Pancreas (tissue), 10 donors: ENCODE measurements at regions not wholly inside any gene's neighbourhood (a gene's known extent, or its start where the extent isn't known, plus 50 kb on each side); places are given as distances from the start of the nearest gene placed in this dataset.

Source experiments
- ATAC-seq, 4 donors: fragments of 200-7000 bp; cut with Tn5 transposase; one replicate each; pipeline versions ENCODE4 v1.8.0 to v1.9.1; 2020; ENCODE audit warnings: mild to moderate bottlenecking in 4 of 4, moderate library complexity in 4 of 4
- DNase-seq, 6 donors: peaks; one replicate each; pipeline ENCODE4 v3.0.0-alpha.2; 2020
- FAIRE-seq: peaks from 2 replicates; lab custom pipeline; 2012; peaks lifted over from hg19 to GRCh38; lab: Jason Lieb, UNC
- H3K27ac ChIP-seq, 4 donors: fragments of 200-600 bp; sonication (generic); 1 replicate in 3 of 4; 2 replicates in 1 of 4; pipeline versions ENCODE4 v1.5.0 to v1.8.0; 2020
- H3K27me3 ChIP-seq, 4 donors: fragments of 200-600 bp; one replicate each; pipeline ENCODE4 v1.8.0; 2021
- H3K36me3 ChIP-seq, 3 donors: fragments of 200-600 bp; sonication (generic) in 1 of 3; one replicate each; pipeline versions ENCODE4 v1.5.0 to v1.8.0; 2020 to 2021
- H3K4me1 ChIP-seq, 3 donors: fragments of 200-600 bp; one replicate each; pipeline ENCODE4 v1.8.0; 2021
- H3K4me3 ChIP-seq, 4 donors: fragments of 200-600 bp; sonication (generic) in 2 of 4; one replicate each; pipeline versions ENCODE4 v1.5.0 to v1.8.0; 2020 to 2021
- H3K9me3 ChIP-seq, 4 donors: fragments of 200-600 bp; one replicate each; pipeline ENCODE4 v1.8.0; 2021
- WGBS, 2 donors: extraction: QIAGEN DNeasy Blood & Tissue Kit; methylation state at CpG; one replicate each; pipeline ENCODE4 v1.1.7; 2013; 5-methylcytosine and 5-hydroxymethylcytosine counted together
- intact Hi-C, 3 donors: fragments of 100-400 bp; cut with DNase I; formaldehyde crosslinking; loops; one replicate each; pipeline versions ENCODE4 v1.11.1 to v1.14.2; 2022
- TF ChIP-seq, protein P1 (sequence below), 4 donors: fragments of 200-600 bp; sonication (generic) in 3 of 4; IDR thresholded peaks; one replicate each; pipeline versions ENCODE4 v1.5.0 to v1.8.0; 2021; ENCODE audit warnings: antibody characterized with exemption in 4 of 4
- donor health status: healthy with polysubstance abuse.
- donor health status: DM: no; HTN: no; CAD: no; lungs with moderate emphysema.
- donor health status: DM: no; HTN: no; CAD: no.
- donor health status: control.
- donor health status: control.
- donor health status: Bipolar disorder and iron deficiency.
- donor health status: DM: yes; HTN: yes; CAD: no.
- donor health status: DM: no; HTN: no; CAD: no.
- donor health status: DM: no; HTN: no; CAD: no.
- donor health status: DM: yes; HTN: yes; CAD: no.

DNA sequence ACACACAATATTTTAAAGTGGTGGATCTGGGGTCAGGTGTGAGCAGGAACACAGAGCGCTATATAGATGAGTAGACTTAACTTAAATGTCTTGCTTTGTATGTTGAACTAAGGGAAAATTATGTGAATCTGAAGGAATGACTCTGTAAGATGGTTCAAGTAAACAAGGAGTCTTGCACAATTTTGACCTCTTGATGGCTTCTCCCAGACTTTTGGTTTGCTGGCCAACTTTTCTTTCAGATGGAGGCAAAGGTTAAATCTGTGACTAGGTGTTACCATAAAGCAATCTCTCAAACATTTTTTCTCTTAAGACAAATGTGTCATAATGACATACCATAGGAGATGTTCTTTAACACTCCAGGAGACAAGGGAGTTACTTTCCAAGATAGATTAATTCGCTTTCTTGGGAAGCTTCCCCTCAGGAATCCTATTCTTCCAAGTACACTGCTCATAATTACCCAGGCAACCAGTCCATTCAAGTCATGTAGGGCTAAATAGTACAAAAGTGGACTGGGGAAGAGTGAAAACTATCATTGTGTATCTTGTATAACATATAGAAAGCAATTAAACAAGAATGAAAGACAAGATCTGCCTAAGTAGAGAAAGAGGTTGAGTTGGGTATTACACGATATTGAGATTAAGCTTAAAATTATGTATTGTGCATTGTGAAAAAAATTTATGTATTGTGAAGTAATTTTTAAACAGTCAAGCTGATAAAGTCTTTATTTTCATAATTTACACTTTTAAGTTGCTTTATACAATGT is 60.3 kb upstream of the SLC27A6 start:
- DNase-seq (no peak), FAIRE-seq (no peak), ATAC-seq (no peak)
- Histone ChIP-seq H3K4me1 (no peaks in the 10 kb centered on the region), H3K27ac (no peak overlapping the region), H3K36me3 (no peaks in the 10 kb centered on the region), H3K4me3 (no peak overlapping the region), H3K27me3 (no peaks in the 10 kb centered on the region), H3K9me3 (no peaks in the 10 kb centered on the region)
- intact Hi-C loops = loop anchor here in 1 of 3 donors (10.0 kb wide), 1 partner anchor 860 kb away; no protein-coding TSS in a partner anchor
- TF ChIP-seq, protein P1, sequence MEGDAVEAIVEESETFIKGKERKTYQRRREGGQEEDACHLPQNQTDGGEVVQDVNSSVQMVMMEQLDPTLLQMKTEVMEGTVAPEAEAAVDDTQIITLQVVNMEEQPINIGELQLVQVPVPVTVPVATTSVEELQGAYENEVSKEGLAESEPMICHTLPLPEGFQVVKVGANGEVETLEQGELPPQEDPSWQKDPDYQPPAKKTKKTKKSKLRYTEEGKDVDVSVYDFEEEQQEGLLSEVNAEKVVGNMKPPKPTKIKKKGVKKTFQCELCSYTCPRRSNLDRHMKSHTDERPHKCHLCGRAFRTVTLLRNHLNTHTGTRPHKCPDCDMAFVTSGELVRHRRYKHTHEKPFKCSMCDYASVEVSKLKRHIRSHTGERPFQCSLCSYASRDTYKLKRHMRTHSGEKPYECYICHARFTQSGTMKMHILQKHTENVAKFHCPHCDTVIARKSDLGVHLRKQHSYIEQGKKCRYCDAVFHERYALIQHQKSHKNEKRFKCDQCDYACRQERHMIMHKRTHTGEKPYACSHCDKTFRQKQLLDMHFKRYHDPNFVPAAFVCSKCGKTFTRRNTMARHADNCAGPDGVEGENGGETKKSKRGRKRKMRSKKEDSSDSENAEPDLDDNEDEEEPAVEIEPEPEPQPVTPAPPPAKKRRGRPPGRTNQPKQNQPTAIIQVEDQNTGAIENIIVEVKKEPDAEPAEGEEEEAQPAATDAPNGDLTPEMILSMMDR (IDR thresholded peaks at IDR 0.05) = no peak
- 48 to 50% methylated on average over 3 of the region's 3 CpGs for WGBS, 2 donors

DNA sequence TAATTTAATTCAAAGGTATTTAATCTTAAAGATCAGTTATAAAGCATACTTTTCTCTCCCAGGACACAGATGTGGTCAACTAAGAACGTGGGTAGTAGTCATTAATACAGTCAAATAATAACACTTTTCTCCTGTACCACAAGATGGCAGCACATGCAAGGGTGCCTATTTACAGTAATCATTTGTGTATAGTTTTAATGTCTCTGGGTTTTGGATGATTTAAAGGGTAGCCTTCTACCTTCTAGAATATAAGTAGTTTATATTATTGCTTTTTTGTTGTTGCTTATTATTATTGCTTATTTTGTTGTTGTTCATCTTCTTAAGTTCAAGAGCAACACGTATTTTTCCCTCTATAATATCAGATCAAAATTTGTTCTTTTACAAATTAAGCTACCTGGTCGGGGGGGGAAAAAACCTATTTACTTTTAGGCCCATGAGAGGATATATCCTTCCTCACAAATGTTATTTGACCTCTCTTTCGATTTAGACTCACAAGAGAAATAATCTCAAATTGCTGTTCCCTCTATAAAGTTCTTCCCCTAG is 59.6 kb upstream of the SLC27A6 start:
- Histone ChIP-seq H3K27me3 (no peaks in the 10 kb centered on the region), H3K9me3 (no peaks in the 10 kb centered on the region), H3K27ac (no peak overlapping the region), H3K4me1 (no peaks in the 10 kb centered on the region), H3K4me3 (no peak overlapping the region), H3K36me3 (no peaks in the 10 kb centered on the region)
- WGBS, 2 donors = 23 to 33% methylated on average over 4 of the region's 4 CpGs
- intact Hi-C loops = loop anchor here in 1 of 3 donors (10.0 kb wide), 1 partner anchor 859 kb away; no protein-coding TSS in a partner anchor
- TF ChIP-seq, protein P1 (IDR thresholded peaks at IDR 0.05) = peak; percentile 37 to 70 (median 62)
- peak; percentile 95 for FAIRE-seq
- ATAC-seq = peak; percentile 53 to 92 (median 88)
- DNase-seq = peak in 3 of 6 donors; percentile 10 to 30 (median 18)

DNA sequence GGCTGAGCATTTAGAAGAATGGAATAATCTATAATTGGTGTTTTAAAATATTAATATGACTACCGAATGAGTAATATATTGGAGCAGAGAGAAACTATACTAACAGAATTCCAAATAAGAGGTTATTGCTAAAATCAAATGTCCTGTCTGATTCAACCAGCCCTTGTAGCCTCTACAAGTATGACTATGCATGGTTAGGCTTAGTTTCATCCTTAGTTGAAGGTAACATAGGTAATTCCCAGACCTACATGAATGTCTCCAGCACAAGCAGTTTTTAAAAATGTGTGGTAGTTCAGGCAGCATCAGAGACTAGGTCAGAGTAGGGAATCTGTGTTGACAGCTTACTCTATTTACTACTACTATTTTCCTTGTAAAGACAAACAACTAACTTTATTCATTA is 51.7 kb upstream of the SLC27A6 start:
- no peaks in the 10 kb centered on the region for H3K9me3 ChIP-seq
- DNase-seq (no peak), FAIRE-seq (no peak), ATAC-seq (no peak)
- intact Hi-C loops = no loop called here
- no peaks in the 10 kb centered on the region for H3K27me3 ChIP-seq
- TF ChIP-seq, protein P1 (IDR thresholded peaks at IDR 0.05) = no peak
- H3K4me1 ChIP-seq = no peaks in the 10 kb centered on the region
- no peak overlapping the region for H3K4me3 ChIP-seq
- no peaks in the 10 kb centered on the region for H3K36me3 ChIP-seq
- H3K27ac ChIP-seq = no peak overlapping the region
- 71 to 74% methylated on average over 1 of the region's 1 CpG for WGBS, 2 donors
